Neutrophil (primary cell): ENCODE measurements at regions not wholly inside any gene's neighbourhood (a gene's known extent, or its start where the extent isn't known, plus 50 kb on each side); places are given as distances from the start of the nearest gene placed in this dataset.

Source experiments
- H3K27ac ChIP-seq: fragments of 200-600 bp; sonication (generic); 2 replicates; pipeline ENCODE4 v1.5.1; 2016; ENCODE audit warnings: mild to moderate bottlenecking, moderate library complexity
- H3K27me3 ChIP-seq: fragments of 200-600 bp; sonication (generic); 2 replicates; pipeline ENCODE4 v1.6.0; 2016; ENCODE audit warnings: mild to moderate bottlenecking
- H3K36me3 ChIP-seq: fragments of 200-600 bp; sonication (generic); 2 replicates; pipeline ENCODE4 v1.5.1; 2017
- H3K4me1 ChIP-seq, 2 experiments: fragments of 200-600 bp in 1 of 2; sonication (generic) in 1 of 2; 1 replicate in 1 of 2; 2 replicates in 1 of 2; pipeline versions ENCODE4 v1.5.1 to v1.6.1; 2013 to 2016; ENCODE audit warnings: low read depth in 1 of 2, low read length in 1 of 2, mild to moderate bottlenecking in 1 of 2, moderate library complexity in 1 of 2; ENCODE audit not compliant: control insufficient read depth in 1 of 2, insufficient read depth in 1 of 2
- H3K4me3 ChIP-seq, 2 experiments: fragments of 200-600 bp in 1 of 2; sonication (generic) in 1 of 2; 1 replicate in 1 of 2; 2 replicates in 1 of 2; pipeline ENCODE4 v1.5.1; 2013 to 2016; ENCODE audit warnings: low read depth in 1 of 2, low read length in 1 of 2, mild to moderate bottlenecking in 1 of 2, moderate library complexity in 1 of 2
- H3K9me3 ChIP-seq: fragments of 200-600 bp; sonication (generic); 2 replicates; pipeline ENCODE4 v1.5.1; 2016
- CTCF ChIP-seq: fragments of 200-600 bp; sonication (generic); IDR thresholded peaks from 2 replicates; pipeline ENCODE4 v1.5.1; 2016; ENCODE audit warnings: antibody characterized with exemption

- no peaks in the 10 kb centered on the region for H3K27me3 ChIP-seq
- no peak for TF ChIP-seq CTCF
- H3K27ac ChIP-seq = no peak overlapping the region
- no peaks in the 10 kb centered on the region for H3K9me3 ChIP-seq
- H3K36me3 ChIP-seq = no peaks in the 10 kb centered on the region
- H3K4me1 ChIP-seq = no peaks in the 10 kb centered on the region
- no peak overlapping the region for H3K4me3 ChIP-seq
Measured at GRCh38 chr1:164937291-164937690, 378.3 kb downstream of the PBX1 start.

- no peak for TF ChIP-seq CTCF
- Histone ChIP-seq H3K36me3 (no peaks in the 10 kb centered on the region), H3K27ac (no peak overlapping the region), H3K4me1 (no peaks in the 10 kb centered on the region), H3K4me3 (no peak overlapping the region), H3K27me3 (no peaks in the 10 kb centered on the region), H3K9me3 (no peaks in the 10 kb centered on the region)
Measured at GRCh38 chr1:164932580-164932979, 373.6 kb downstream of the PBX1 start.

GRCh38 chr1:164930833-164931232 is 371.8 kb downstream of the PBX1 start:
- Histone ChIP-seq H3K4me3 (no peak overlapping the region), H3K36me3 (no peaks in the 10 kb centered on the region), H3K4me1 (no peaks in the 10 kb centered on the region), H3K27me3 (no peaks in the 10 kb centered on the region), H3K9me3 (no peaks in the 10 kb centered on the region), H3K27ac (no peak overlapping the region)
- TF ChIP-seq CTCF = no peak

GRCh38 chr1:164930241-164930640 is 371.3 kb downstream of the PBX1 start:
- H3K4me1 ChIP-seq = no peaks in the 10 kb centered on the region
- no peaks in the 10 kb centered on the region for H3K36me3 ChIP-seq
- H3K4me3 ChIP-seq = no peak overlapping the region
- H3K9me3 ChIP-seq = no peaks in the 10 kb centered on the region
- H3K27me3 ChIP-seq = no peaks in the 10 kb centered on the region
- no peak overlapping the region for H3K27ac ChIP-seq
- no peak for TF ChIP-seq CTCF

GRCh38 chr1:164928232-164928812 is 369.3 kb downstream of the PBX1 start:
- Histone ChIP-seq H3K4me1 (no peaks in the 10 kb centered on the region), H3K27me3 (no peaks in the 10 kb centered on the region), H3K9me3 (no peaks in the 10 kb centered on the region), H3K36me3 (no peaks in the 10 kb centered on the region), H3K27ac (no peak overlapping the region), H3K4me3 (no peak overlapping the region)
- TF ChIP-seq CTCF = no peak

- no peak overlapping the region for H3K27ac ChIP-seq
- TF ChIP-seq CTCF = no peak
- no peaks in the 10 kb centered on the region for H3K36me3 ChIP-seq
- H3K4me1 ChIP-seq = no peaks in the 10 kb centered on the region
- H3K9me3 ChIP-seq = no peaks in the 10 kb centered on the region
- H3K27me3 ChIP-seq = no peaks in the 10 kb centered on the region
- H3K4me3 ChIP-seq = no peak overlapping the region
Measured at GRCh38 chr1:164926107-164926506, 367.1 kb downstream of the PBX1 start.
